LNCaP clone FGC (cell line): ENCODE measurements at regions not wholly inside any gene's neighbourhood (a gene's known extent, or its start where the extent isn't known, plus 50 kb on each side); places are given as distances from the start of the nearest gene placed in this dataset.

Experiments used
- DNase-seq: peaks from one replicate; pipeline ENCODE4 v3.0.0-alpha.2; 2011; ENCODE audit warnings: low read depth
- H3K4me3 ChIP-seq: 2 replicates; pipeline ENCODE4 v1.5.1; 2011; ENCODE audit warnings: mild to moderate bottlenecking, low read depth, low read length, control low read depth
- TF ChIP-seq, protein P1 (sequence below): IDR thresholded peaks from 2 replicates; pipeline ENCODE4 v1.5.1; 2012; ENCODE audit warnings: mild to moderate bottlenecking; ENCODE audit not compliant: control insufficient read depth, insufficient read depth; ENCODE audit errors: extremely low read depth

DNA sequence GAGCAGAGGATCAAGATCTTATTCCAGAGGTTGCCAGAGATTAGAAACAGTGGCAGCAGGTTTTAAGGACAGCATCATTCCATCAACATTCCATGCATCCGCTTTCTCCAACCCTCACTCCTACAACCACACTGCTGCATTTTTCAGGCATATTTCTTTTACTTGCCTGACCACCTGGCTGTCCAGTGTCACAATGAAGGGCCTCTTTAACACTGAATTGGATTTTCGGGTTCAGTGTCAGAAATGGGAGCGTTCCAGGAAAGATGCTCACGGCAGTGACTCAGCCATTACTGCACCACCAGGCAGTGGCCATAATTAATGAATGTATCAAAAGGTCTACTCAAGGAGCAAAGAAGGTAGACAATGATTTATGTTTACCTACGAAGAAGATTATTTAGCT, 200.4 kb upstream of the ESRRG start:
- TF ChIP-seq, protein P1, sequence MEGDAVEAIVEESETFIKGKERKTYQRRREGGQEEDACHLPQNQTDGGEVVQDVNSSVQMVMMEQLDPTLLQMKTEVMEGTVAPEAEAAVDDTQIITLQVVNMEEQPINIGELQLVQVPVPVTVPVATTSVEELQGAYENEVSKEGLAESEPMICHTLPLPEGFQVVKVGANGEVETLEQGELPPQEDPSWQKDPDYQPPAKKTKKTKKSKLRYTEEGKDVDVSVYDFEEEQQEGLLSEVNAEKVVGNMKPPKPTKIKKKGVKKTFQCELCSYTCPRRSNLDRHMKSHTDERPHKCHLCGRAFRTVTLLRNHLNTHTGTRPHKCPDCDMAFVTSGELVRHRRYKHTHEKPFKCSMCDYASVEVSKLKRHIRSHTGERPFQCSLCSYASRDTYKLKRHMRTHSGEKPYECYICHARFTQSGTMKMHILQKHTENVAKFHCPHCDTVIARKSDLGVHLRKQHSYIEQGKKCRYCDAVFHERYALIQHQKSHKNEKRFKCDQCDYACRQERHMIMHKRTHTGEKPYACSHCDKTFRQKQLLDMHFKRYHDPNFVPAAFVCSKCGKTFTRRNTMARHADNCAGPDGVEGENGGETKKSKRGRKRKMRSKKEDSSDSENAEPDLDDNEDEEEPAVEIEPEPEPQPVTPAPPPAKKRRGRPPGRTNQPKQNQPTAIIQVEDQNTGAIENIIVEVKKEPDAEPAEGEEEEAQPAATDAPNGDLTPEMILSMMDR = no peak
- H3K4me3 ChIP-seq = no peak overlapping the region
- DNase-seq = no peak

DNA sequence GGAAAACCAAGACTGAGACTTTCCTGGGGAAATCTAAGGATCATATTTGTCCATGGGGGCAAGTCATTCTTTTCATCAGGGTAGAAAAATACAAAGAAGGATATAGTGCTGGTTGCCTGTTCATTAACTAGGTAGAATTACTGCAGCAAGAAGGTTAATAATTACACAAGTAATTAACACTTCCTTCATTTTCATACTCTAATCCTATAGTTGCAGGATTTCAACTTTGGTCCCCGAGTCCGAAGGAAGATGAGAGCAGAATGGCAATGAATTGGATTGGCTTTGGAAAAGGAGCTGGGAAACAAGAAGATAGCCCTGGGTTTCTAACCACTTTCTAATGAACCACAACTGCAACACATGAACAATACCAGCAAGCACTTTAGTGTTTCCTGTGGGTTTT, 199.2 kb upstream of the ESRRG start:
- no peak overlapping the region for H3K4me3 ChIP-seq
- TF ChIP-seq, protein P1 = no peak
- no peak for DNase-seq

DNA sequence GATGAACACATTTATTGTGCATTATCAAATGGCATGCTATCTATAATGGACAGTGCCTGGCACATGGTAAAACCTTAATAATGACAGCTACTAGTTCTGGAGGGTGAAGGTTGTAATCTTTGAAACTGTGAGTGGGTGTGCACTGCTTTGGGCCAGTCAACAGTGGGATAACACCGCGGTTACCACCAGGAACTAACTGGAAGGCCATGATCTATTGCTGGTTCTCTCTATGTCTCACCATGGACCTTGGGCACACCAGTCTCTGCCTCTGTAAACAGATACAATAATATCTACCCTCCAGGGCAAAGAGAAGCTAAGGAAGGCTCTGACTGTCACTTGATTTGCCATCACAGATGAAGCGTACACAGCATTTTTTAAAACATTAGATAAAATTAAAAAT, 198.6 kb upstream of the ESRRG start:
- no peak for DNase-seq
- no peak overlapping the region for H3K4me3 ChIP-seq
- TF ChIP-seq, protein P1 = no peak

DNA sequence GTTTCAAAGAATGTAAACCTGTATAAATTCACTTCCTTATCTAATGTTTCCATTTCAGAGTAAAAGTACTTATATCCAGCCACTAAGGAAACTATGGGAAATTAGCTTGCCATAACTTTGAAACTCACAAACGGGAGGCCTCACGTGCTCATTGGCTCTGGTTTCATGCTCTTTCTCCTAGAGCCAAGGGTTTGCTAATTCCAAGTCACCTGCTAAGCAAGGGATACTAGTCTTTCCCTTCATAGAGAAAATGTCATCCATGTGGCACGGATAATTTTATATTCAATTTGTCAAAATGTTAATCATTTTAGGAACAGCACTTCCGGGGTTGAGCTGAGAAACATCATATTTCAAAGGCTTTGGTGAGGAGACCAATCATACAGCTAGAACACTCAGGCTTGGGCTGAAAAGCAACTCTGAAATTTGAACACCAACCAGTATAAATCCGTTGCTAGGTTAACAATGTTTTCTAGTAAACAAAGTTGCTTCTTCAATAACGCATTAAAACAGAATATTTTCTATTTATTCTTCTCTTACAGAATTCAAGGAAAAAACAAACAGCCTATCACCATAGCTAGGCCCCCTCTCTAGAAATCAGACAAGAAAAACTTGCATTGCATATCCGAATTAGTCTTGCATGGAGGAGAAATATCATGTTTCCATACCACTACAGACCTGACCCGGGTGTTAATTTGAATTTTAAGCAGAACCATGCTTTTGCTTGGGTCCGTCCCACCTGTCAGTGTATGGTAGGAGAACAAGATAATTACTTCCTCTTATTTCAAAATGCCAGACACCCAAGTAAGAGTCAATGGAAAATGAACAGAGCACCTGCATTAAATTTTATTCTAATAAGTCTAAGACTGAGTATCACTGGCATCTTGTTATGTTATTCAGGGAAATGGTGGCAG, 196.1 kb upstream of the ESRRG start:
- TF ChIP-seq, protein P1 = no peak
- H3K4me3 ChIP-seq = no peak overlapping the region
- DNase-seq = no peak

DNA sequence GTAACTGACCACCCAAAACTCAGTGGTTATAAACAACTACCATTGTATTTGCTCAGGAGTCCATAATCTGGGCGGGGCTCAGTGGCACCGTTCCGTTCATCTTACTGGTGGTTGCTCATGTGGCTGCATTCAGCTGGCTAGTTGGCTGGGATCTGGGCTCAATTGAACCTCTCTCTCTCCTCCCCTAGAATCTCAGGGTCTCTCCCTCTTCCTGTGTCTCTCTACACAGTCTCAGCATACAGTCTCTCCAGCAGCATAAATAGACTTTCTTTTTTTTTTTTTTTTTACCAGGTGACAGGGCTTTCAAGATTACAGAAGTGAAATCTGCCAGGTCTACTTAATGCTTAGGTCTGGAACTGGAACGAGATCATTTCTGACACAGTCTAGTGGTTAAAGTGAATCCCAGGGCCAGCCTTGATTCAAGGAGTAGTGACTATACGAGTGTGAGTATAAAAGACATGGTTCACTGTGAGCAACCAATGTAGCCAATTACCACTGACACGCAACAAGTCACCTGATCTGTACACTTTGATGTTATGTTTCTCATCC, 193.7 kb upstream of the ESRRG start:
- no peak for DNase-seq
- no peak overlapping the region for H3K4me3 ChIP-seq
- TF ChIP-seq, protein P1 = no peak

DNA sequence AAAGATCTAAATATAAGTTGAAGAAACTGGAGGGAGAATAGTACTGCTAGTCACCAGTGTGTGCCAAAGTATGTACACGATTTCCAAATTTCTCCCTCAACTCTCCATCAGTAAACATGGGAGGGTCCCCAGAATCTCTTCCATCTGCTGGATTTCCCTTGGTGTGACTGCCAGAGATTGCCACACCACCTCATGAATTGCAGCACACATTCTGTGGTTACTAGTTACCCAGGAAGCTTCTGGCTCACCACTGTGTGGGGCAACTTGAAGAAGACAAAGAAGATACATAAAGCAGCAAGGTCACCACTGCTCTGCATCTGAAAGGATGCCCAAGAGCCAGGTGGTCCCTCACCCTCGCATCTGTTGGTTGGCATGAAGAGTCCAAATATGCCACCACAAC, 191.7 kb upstream of the ESRRG start:
- no peak for DNase-seq
- TF ChIP-seq, protein P1 = no peak
- no peak overlapping the region for H3K4me3 ChIP-seq

DNA sequence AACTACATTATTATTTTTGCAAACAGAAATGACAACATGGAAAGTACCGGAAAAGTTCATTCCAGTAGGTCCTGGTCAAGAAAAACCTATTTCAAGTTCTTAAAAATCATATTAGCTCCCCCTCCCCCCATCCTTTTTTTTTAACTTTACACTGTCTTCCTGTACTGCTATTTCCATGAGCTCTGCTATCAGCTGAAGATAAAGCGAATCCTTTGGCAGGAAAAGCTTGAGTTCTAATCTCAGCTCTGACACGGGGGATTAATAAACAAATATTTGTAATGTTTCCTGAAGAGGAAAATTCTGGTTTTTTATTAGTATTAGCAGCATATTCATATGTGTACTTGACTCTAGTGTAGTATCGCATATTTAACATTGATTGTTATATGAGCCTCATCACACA, 190.7 kb upstream of the ESRRG start:
- no peak overlapping the region for H3K4me3 ChIP-seq
- TF ChIP-seq, protein P1 = no peak
- DNase-seq = no peak
